Ovary (tissue), 3 donors: ENCODE measurements at regions not wholly inside any gene's neighbourhood (a gene's known extent, or its start where the extent isn't known, plus 50 kb on each side); places are given as distances from the start of the nearest gene placed in this dataset.

ENCODE experiments used
- CTCF ChIP-seq, 3 donors: fragments of 450-650 bp in 2 of 3; fragments of 200-600 bp in 1 of 3; IDR thresholded peaks; one replicate each; pipeline versions ENCODE4 v1.5.1 to v1.8.0; 2016 to 2022; ENCODE audit warnings: antibody characterized with exemption in 3 of 3, mild to moderate bottlenecking in 1 of 3
- EP300 ChIP-seq: sonication (generic); formaldehyde crosslinking; IDR thresholded peaks from one replicate; pipeline ENCODE4 v1.6.1; 2017; ENCODE audit warnings: antibody characterized with exemption
- POLR2A ChIP-seq: fragments of 450-650 bp; IDR thresholded peaks from one replicate; pipeline ENCODE4 v1.6.1; 2017; ENCODE audit warnings: antibody characterized with exemption, mild to moderate bottlenecking, moderate library complexity
- donor health status: DM: no; HTN: no; CAD: no.

- TF ChIP-seq CTCF (IDR thresholded peaks at IDR 0.05) (no peak), EP300 (no peak), POLR2A (no peak)
These were observed 78.1 kb downstream of the C5orf15 start for GRCh38 chr5:133890314-133890713.
